ENCODE measurements at regions not wholly inside any gene's neighbourhood (a gene's known extent, or its start where the extent isn't known, plus 50 kb on each side); places are given as distances from the start of the nearest gene placed in this dataset.

GRCh38 chr15:61755467-61755866, 304.8 kb downstream of the VPS13C start:
- Histone ChIP-seq H3K4me1 (replicated peaks) (no peaks in the 10 kb centered on the region), H3K36me3 (no peaks in the 10 kb centered on the region), H3K4me3 (no peak overlapping the region), H3K27me3 (replicated peaks) (no peaks in the 10 kb centered on the region; the same call in 1 of the 2 replicates), H3K9me3 (replicated peaks) (no peaks in the 10 kb centered on the region; the same call in 1 of the 2 replicates), H3K27ac (no peak overlapping the region)
- DNase-seq (ENCODE audit: low read depth in 1 of 2, low spot score in 2 of 2) = no peak

- peaks cover 11% of the 10 kb centered on the region for H3K4me1 ChIP-seq (replicated peaks)
- H3K27ac ChIP-seq = no peak overlapping the region
- H3K4me3 ChIP-seq = no peak overlapping the region
- H3K27me3 ChIP-seq (replicated peaks) = peaks cover 8% of the 10 kb centered on the region; the same call in 1 of the 2 replicates
- H3K9me3 ChIP-seq (replicated peaks) = no peaks in the 10 kb centered on the region; the same call in 1 of the 2 replicates
- no peaks in the 10 kb centered on the region for H3K36me3 ChIP-seq
- no peak for DNase-seq (ENCODE audit: low read depth in 1 of 2, low spot score in 2 of 2)
These were observed 307.1 kb downstream of the VPS13C start for GRCh38 chr15:61753018-61753710.

DNA sequence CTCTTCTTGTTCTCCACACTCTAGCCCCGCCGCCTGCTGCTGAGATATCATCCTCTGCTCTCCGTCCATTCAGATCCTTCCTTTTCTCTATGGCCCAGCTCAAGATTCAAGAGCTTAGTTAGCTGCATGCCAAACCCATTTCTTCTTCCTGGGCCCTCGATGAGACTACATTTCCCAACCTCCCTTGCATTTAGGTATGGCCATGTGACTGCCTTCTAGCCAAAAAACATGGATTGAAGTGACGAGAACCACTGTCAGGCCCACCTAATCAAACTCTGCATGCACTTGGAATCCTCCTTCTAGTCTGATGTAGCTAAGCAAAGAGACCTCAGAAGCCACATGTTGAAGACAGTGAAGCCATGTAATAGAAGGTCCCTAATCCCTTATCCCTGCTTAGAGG, 308.2 kb downstream of the VPS13C start:
- H3K4me3 ChIP-seq = no peak overlapping the region
- no peak overlapping the region for H3K27ac ChIP-seq
- H3K36me3 ChIP-seq = no peaks in the 10 kb centered on the region
- no peaks in the 10 kb centered on the region; the same call in 1 of the 2 replicates for H3K9me3 ChIP-seq (replicated peaks)
- 0 out of 2 replicates have a peak, but pooled peaks cover 8% of the 10 kb centered on the region for H3K27me3 ChIP-seq (replicated peaks)
- DNase-seq (ENCODE audit: low read depth in 1 of 2, low spot score in 2 of 2) = no peak
- H3K4me1 ChIP-seq (replicated peaks) = peaks cover 11% of the 10 kb centered on the region

DNA sequence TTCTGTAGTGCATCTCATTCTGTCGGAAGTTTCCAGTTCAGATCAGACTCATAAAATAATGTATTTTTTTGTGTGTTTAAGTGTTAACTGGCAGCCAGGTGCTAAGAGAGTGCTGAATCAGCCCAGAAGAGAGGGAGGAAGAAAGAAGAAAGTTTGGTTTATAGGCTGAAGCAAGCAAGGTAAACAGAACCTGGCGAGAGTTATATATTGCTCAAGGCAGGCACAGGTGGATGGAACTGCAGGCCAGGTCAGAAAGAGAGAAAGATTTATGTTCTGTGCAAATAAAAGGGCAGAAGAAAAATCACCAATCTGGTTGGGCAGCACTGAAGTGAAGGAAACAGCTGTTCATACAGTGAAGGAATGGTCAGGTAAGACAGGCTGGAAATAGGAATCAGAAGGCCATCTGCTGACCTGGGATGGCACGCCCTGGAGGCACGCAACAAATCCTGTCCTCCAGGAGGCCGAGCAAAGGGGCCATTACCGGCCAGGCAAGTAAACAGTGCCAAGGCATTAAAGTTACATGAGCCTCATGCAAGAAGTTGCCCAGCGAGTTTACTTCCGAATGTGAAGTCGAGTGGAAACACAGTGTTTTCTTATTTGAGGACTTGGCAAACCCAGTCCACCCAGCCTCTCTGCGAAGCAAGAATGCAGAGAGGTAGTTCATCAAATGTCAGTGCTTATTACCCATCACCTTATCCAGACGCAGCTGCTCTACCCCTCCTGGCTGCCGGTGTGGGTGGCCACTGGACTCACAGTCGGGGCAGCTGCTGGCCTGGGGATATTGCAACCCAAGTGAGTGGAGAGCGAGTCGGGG, 309.8 kb downstream of the VPS13C start:
- Histone ChIP-seq H3K9me3 (replicated peaks) (no peaks in the 10 kb centered on the region; the same call in 1 of the 2 replicates), H3K27ac (no peak overlapping the region), H3K27me3 (replicated peaks) (0 out of 2 replicates have a peak, but pooled peaks cover 8% of the 10 kb centered on the region), H3K4me1 (replicated peaks) (peaks cover 11% of the 10 kb centered on the region), H3K36me3 (no peaks in the 10 kb centered on the region), H3K4me3 (no peak overlapping the region)
- no peak for DNase-seq (ENCODE audit: low read depth in 1 of 2, low spot score in 2 of 2)

DNA sequence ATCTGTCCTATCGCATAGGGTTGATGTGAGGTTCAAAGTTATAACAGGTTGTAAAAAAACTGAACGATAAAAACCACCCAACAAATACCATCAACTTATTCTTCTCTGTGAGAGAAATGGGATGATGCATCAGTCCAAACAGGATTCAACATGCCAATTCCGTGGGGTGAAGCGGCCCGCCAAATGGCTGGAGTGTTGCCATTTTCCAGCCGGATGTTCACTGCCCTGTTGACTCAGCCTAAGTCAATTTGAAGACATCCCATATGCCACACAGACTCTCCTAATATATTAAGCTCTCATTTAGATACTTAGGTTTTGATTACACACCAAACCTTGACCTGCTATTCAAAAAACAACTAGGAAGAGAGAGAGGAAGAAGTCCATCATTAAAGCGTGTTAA, 311.1 kb downstream of the VPS13C start:
- no peaks in the 10 kb centered on the region for H3K36me3 ChIP-seq
- no peak overlapping the region for H3K27ac ChIP-seq
- 0 out of 2 replicates have a peak, but pooled peaks cover 8% of the 10 kb centered on the region for H3K27me3 ChIP-seq (replicated peaks)
- no peak overlapping the region for H3K4me3 ChIP-seq
- DNase-seq (ENCODE audit: low read depth in 1 of 2, low spot score in 2 of 2) = no peak
- peaks cover 11% of the 10 kb centered on the region for H3K4me1 ChIP-seq (replicated peaks)
- H3K9me3 ChIP-seq (replicated peaks) = no peaks in the 10 kb centered on the region

- Histone ChIP-seq H3K27me3 (replicated peaks) (0 out of 2 replicates have a peak, but pooled peaks cover 8% of the 10 kb centered on the region), H3K27ac (no peak overlapping the region), H3K36me3 (no peaks in the 10 kb centered on the region), H3K9me3 (replicated peaks) (no peaks in the 10 kb centered on the region), H3K4me3 (no peak overlapping the region), H3K4me1 (replicated peaks) (peaks cover 11% of the 10 kb centered on the region)
- peak in 1 of 2 experiments; percentile 4 for DNase-seq (ENCODE audit: low read depth in 1 of 2, low spot score in 2 of 2)
These were observed 311.7 kb downstream of the VPS13C start for GRCh38 chr15:61748529-61748928.

- Histone ChIP-seq H3K27ac (no peak overlapping the region), H3K4me1 (replicated peaks) (peaks cover 11% of the 10 kb centered on the region), H3K36me3 (no peaks in the 10 kb centered on the region), H3K4me3 (no peak overlapping the region), H3K9me3 (replicated peaks) (no peaks in the 10 kb centered on the region), H3K27me3 (replicated peaks) (0 out of 2 replicates have a peak, but pooled peaks cover 8% of the 10 kb centered on the region)
- no peak for DNase-seq (ENCODE audit: low read depth in 1 of 2, low spot score in 2 of 2)
These were observed 313.7 kb downstream of the VPS13C start for GRCh38 chr15:61746589-61746988.

- DNase-seq (ENCODE audit: low read depth in 1 of 2, low spot score in 2 of 2) = no peak
- Histone ChIP-seq H3K4me1 (replicated peaks) (peaks cover under 1% of the 10 kb centered on the region; the same call in 1 of the 2 replicates), H3K4me3 (no peak overlapping the region), H3K27me3 (replicated peaks) (no peaks in the 10 kb centered on the region; the same call in 1 of the 2 replicates), H3K36me3 (no peaks in the 10 kb centered on the region), H3K9me3 (replicated peaks) (no peaks in the 10 kb centered on the region), H3K27ac (no peak overlapping the region)
These were observed 316.8 kb downstream of the VPS13C start for GRCh38 chr15:61743345-61743909.

DNA sequence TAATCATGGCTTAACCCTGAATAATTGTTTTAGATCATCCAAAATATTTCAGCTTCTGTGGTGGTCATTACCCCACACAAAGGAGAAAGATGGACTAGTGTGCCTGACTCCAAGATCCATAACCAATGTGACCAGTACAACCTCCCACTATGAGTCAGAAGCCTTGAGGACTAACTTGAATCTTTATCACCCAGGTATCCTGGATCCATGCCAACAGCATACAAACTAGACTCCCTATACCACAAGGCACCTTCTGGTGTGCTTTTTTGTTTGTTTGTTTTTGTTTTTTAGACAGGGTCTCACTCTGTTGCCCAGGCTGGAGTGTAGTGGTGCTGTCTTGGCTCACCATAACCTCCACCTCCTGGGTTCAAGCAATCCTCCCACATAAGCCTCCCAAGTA, 317.7 kb downstream of the VPS13C start:
- no peaks in the 10 kb centered on the region for H3K9me3 ChIP-seq (replicated peaks)
- no peaks in the 10 kb centered on the region for H3K36me3 ChIP-seq
- no peak overlapping the region for H3K27ac ChIP-seq
- no peaks in the 10 kb centered on the region for H3K4me1 ChIP-seq (replicated peaks)
- no peak for DNase-seq (ENCODE audit: low read depth in 1 of 2, low spot score in 2 of 2)
- no peaks in the 10 kb centered on the region; the same call in 1 of the 2 replicates for H3K27me3 ChIP-seq (replicated peaks)
- no peak overlapping the region for H3K4me3 ChIP-seq

DNA sequence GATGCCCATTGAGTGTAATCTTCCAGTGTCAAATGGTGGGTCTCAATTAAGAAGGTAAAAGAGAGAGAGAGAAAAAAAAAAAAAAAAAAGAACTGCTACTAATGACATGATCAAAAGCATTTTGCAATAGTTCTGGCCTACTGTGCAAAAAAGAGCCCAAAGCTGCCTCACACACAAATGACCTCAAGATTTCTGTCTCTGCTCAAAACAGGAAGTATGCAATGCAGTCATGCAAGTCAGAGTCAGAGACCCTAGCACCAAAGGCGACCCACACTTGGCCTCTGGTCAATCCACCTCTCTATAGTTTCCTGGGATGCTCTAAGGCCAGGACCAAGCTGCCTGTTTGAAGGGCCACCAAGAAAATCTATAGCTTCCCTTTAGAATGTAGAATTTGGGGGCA, 323.5 kb downstream of the VPS13C start:
- no peak overlapping the region for H3K4me3 ChIP-seq
- no peaks in the 10 kb centered on the region; the same call in 1 of the 2 replicates for H3K27me3 ChIP-seq (replicated peaks)
- no peaks in the 10 kb centered on the region for H3K9me3 ChIP-seq (replicated peaks)
- no peaks in the 10 kb centered on the region for H3K4me1 ChIP-seq (replicated peaks)
- no peak for DNase-seq (ENCODE audit: low read depth in 1 of 2, low spot score in 2 of 2)
- no peaks in the 10 kb centered on the region for H3K36me3 ChIP-seq
- no peak overlapping the region for H3K27ac ChIP-seq

DNA sequence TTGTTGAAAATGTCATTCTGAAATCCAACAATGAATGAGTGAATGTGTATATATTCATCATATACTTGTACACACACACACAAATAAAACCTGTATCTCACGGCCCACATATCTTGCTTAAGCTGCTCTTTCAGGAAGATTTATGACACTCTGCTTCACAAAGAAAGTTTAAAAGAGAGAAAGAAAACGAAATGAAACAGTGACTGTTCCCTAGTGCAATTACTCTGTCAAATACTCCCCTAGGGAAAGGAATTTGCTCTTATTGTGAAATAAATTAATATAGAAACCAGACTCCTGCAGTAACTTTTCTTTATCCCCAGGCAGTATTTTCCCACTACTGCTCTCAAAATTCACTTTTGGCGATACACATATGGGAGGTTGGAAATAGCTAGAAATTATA, 329.1 kb downstream of the VPS13C start:
- Histone ChIP-seq H3K36me3 (no peaks in the 10 kb centered on the region), H3K27me3 (replicated peaks) (0 out of 2 replicates have a peak, but pooled peaks cover 6% of the 10 kb centered on the region), H3K27ac (no peak overlapping the region), H3K9me3 (replicated peaks) (no peaks in the 10 kb centered on the region), H3K4me3 (no peak overlapping the region), H3K4me1 (replicated peaks) (no peaks in the 10 kb centered on the region)
- no peak for DNase-seq (ENCODE audit: low read depth in 1 of 2, low spot score in 2 of 2)

- H3K4me3 ChIP-seq = no peak overlapping the region
These were observed 330.6 kb downstream of the VPS13C start for GRCh38 chr15:61729646-61730045.

GRCh38 chr15:61726166-61726565, 334.1 kb downstream of the VPS13C start:
- Histone ChIP-seq H3K27me3 (replicated peaks) (peaks cover 5% of the 10 kb centered on the region; the same call in 1 of the 2 replicates), H3K9me3 (replicated peaks) (no peaks in the 10 kb centered on the region), H3K4me3 (no peak overlapping the region), H3K27ac (no peak overlapping the region), H3K36me3 (no peaks in the 10 kb centered on the region), H3K4me1 (replicated peaks) (no peaks in the 10 kb centered on the region)
- DNase-seq (ENCODE audit: low read depth in 1 of 2, low spot score in 2 of 2) = no peak

More at GRCh38 chr15:61729646-61730045, 330.6 kb downstream of the VPS13C start:
- Histone ChIP-seq H3K36me3 (no peaks in the 10 kb centered on the region), H3K9me3 (replicated peaks) (no peaks in the 10 kb centered on the region), H3K27me3 (replicated peaks) (0 out of 2 replicates have a peak, but pooled peaks cover 6% of the 10 kb centered on the region), H3K27ac (no peak overlapping the region), H3K4me1 (replicated peaks) (no peaks in the 10 kb centered on the region)
- DNase-seq (ENCODE audit: low read depth in 1 of 2, low spot score in 2 of 2) = no peak
